PC-9 (cell line): ENCODE measurements at regions not wholly inside any gene's neighbourhood (a gene's known extent, or its start where the extent isn't known, plus 50 kb on each side); places are given as distances from the start of the nearest gene placed in this dataset.

Source experiments
- EZH2 ChIP-seq: fragments of 200-600 bp; sonication (generic); IDR thresholded peaks from 2 replicates; pipeline ENCODE4 v1.8.0; 2017; ENCODE audit warnings: antibody characterized with exemption, low read depth
- TF ChIP-seq, protein P1 (sequence below): fragments of 200-600 bp; sonication (generic); conservative IDR thresholded peaks from 2 replicates; pipeline ENCODE4 v1.6.1; 2017; ENCODE audit warnings: mixed run types, antibody characterized with exemption, mild to moderate bottlenecking, moderate library complexity

DNA sequence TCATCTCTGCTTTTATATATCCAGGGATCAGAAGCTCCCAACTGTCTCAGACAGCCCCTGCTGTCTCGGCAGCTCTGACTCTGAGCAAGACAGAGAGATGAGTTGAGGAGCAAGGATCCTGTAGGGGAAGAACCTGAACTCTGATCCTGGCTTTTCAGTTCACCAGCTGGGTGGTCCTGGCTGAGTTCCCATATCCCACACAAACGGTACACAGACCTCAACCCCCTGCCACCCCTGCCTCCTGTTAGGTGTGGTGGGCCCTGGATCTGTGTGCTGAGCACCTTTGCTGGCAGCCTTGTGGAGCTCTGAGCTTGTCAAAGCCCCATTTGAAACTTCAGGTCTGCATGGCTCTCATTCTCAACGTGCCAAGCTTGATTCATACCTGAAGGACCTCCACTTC lies 54.3 kb upstream of the GPR26 start:
- TF ChIP-seq, protein P1, sequence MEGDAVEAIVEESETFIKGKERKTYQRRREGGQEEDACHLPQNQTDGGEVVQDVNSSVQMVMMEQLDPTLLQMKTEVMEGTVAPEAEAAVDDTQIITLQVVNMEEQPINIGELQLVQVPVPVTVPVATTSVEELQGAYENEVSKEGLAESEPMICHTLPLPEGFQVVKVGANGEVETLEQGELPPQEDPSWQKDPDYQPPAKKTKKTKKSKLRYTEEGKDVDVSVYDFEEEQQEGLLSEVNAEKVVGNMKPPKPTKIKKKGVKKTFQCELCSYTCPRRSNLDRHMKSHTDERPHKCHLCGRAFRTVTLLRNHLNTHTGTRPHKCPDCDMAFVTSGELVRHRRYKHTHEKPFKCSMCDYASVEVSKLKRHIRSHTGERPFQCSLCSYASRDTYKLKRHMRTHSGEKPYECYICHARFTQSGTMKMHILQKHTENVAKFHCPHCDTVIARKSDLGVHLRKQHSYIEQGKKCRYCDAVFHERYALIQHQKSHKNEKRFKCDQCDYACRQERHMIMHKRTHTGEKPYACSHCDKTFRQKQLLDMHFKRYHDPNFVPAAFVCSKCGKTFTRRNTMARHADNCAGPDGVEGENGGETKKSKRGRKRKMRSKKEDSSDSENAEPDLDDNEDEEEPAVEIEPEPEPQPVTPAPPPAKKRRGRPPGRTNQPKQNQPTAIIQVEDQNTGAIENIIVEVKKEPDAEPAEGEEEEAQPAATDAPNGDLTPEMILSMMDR: no peak
- TF ChIP-seq EZH2: no peak
